Neural cell (in vitro differentiated cells): ENCODE measurements at regions not wholly inside any gene's neighbourhood (a gene's known extent, or its start where the extent isn't known, plus 50 kb on each side); places are given as distances from the start of the nearest gene placed in this dataset.
"Not testable (repeated sequence)": the region's sequence is repeated elsewhere in the genome, so short reads cannot be mapped to it uniquely, and the experiment has no call there.

ENCODE experiments used
- H2AFZ ChIP-seq: fragments of 200-600, 300-800 bp; sonication (generic), shearing (Covaris generic); 2 replicates; pipeline ENCODE4 v1.6.0; 2014; ENCODE audit warnings: low read depth, mild to moderate bottlenecking, antibody characterized with exemption, low read length, moderate library complexity
- H3F3A ChIP-seq: fragments of 200-600 bp; shearing (Covaris generic); 2 replicates; pipeline ENCODE4 v1.6.1; 2016; ENCODE audit warnings: mild to moderate bottlenecking, moderate library complexity, mixed read lengths, antibody characterized with exemption, low read length; ENCODE audit not compliant: insufficient read depth, poor library complexity, severe bottlenecking
- H3K27ac ChIP-seq: fragments of 200-600, 300-800 bp; sonication (generic), shearing (Covaris generic); 2 replicates; pipeline ENCODE4 v1.5.1; 2014; ENCODE audit warnings: mild to moderate bottlenecking, low read length, moderate library complexity
- H3K27me3 ChIP-seq: fragments of 300-800, 200-600 bp; sonication (generic), shearing (Covaris generic); 2 replicates; pipeline ENCODE4 v1.6.0; 2014; ENCODE audit warnings: mild to moderate bottlenecking, low read depth, low read length, moderate library complexity; ENCODE audit not compliant: insufficient read depth
- H3K36me3 ChIP-seq: fragments of 300-800, 200-600 bp; sonication (generic), shearing (Covaris generic); 2 replicates; pipeline ENCODE4 v1.5.1; 2014; ENCODE audit warnings: mild to moderate bottlenecking, antibody characterized with exemption, low read length, moderate library complexity; ENCODE audit not compliant: insufficient read depth
- H3K4me2 ChIP-seq: fragments of 300-800, 200-600 bp; sonication (generic), shearing (Covaris generic); 2 replicates; pipeline ENCODE4 v1.6.0; 2014; ENCODE audit warnings: mild to moderate bottlenecking, low read length
- H3K4me3 ChIP-seq: fragments of 300-800, 200-600 bp; sonication (generic), shearing (Covaris generic); 2 replicates; pipeline ENCODE4 v1.5.1; 2014; ENCODE audit warnings: mild to moderate bottlenecking, low read length, moderate library complexity
- H3K79me2 ChIP-seq: fragments of 200-600 bp; shearing (Covaris generic); replicated peaks from 2 replicates; pipeline ENCODE4 v1.6.0; 2014; ENCODE audit warnings: mild to moderate bottlenecking, low read length, moderate library complexity; ENCODE audit not compliant: insufficient read depth
- H3K9ac ChIP-seq: fragments of 300-800, 200-600 bp; sonication (generic), shearing (Covaris generic); 2 replicates; pipeline ENCODE4 v1.6.1; 2016; ENCODE audit warnings: mild to moderate bottlenecking, low read length, mixed read lengths
- H3K9me2 ChIP-seq: fragments of 200-600 bp; shearing (Covaris generic); 2 replicates; pipeline ENCODE4 v1.6.1; 2016; ENCODE audit warnings: mild to moderate bottlenecking, low read length, mixed read lengths; ENCODE audit not compliant: insufficient read depth
- H3K9me3 ChIP-seq: fragments of 200-600, 300-800 bp; sonication (generic), shearing (Covaris generic); 2 replicates; pipeline ENCODE4 v1.6.1; 2016; ENCODE audit warnings: mild to moderate bottlenecking, mixed run types, low read length, moderate library complexity, mixed read lengths
- H4K20me1 ChIP-seq: fragments of 200-600 bp; shearing (Covaris generic); 2 replicates; pipeline ENCODE4 v1.6.1; 2016; ENCODE audit warnings: mild to moderate bottlenecking, mixed run types; ENCODE audit not compliant: insufficient read depth
- EP300 ChIP-seq: fragments of 450-650 bp; conservative IDR thresholded peaks from 2 replicates; pipeline ENCODE4 v1.6.1; 2014; ENCODE audit warnings: antibody characterized with exemption, mild to moderate bottlenecking, moderate library complexity; ENCODE audit not compliant: poor library complexity, severe bottlenecking
- EZH2 ChIP-seq: fragments of 200-600, 300-800 bp; shearing (Covaris generic), sonication (generic); IDR thresholded peaks from 2 replicates; pipeline ENCODE4 v1.6.1; 2014; ENCODE audit warnings: antibody characterized with exemption, low read length, borderline replicate concordance, mild to moderate bottlenecking; ENCODE audit not compliant: insufficient read depth, poor library complexity, severe bottlenecking
- MXI1 ChIP-seq: fragments of 450-650 bp; conservative IDR thresholded peaks from 2 replicates; pipeline ENCODE4 v1.6.1; 2014; ENCODE audit warnings: antibody characterized with exemption, mild to moderate bottlenecking; ENCODE audit not compliant: poor library complexity, severe bottlenecking
- POLR2AphosphoS5 ChIP-seq: IDR thresholded peaks from 2 replicates; pipeline ENCODE4 v1.6.1; 2012
- RAD21 ChIP-seq: fragments of 450-650 bp; conservative IDR thresholded peaks from 2 replicates; pipeline ENCODE4 v1.6.1; 2014; ENCODE audit warnings: antibody characterized with exemption, mild to moderate bottlenecking, moderate library complexity
- SMC3 ChIP-seq: fragments of 450-650 bp; conservative IDR thresholded peaks from 2 replicates; pipeline ENCODE4 v1.6.1; 2014; ENCODE audit warnings: antibody characterized with exemption, mild to moderate bottlenecking, moderate library complexity; ENCODE audit not compliant: poor library complexity
- TAF1 ChIP-seq: IDR thresholded peaks from 2 replicates; pipeline ENCODE4 v1.6.1; 2012; ENCODE audit warnings: low read depth
- TF ChIP-seq, protein P1 (sequence below): IDR thresholded peaks from 2 replicates; pipeline ENCODE4 v1.6.1; 2012; ENCODE audit warnings: borderline replicate concordance
- TF ChIP-seq, protein P2 (sequence below): fragments of 450-650 bp; IDR thresholded peaks from 2 replicates; pipeline ENCODE4 v1.5.1; 2014; ENCODE audit warnings: antibody characterized with exemption, mild to moderate bottlenecking, moderate library complexity; ENCODE audit not compliant: poor library complexity, severe bottlenecking

DNA sequence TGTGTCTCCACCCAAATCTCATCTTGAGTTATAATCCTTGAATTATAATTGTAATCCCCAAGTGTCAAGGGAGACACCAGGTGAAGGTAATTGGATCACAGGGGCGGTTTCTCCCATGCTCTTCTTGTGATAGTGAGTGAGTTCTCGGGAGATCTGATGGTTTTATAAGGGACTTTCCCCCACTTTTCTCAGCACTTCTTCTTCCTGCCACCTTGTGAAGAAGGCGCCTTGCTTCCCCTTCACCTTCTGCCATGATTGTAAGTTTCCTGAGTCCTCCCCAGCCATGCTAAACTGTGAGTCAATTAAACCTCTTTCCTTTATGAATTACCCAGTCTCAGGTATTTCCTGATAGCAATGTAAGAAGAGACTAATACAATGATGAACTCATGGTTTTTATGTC is 175.5 kb upstream of the SVIL start:
- not testable (repeated sequence) for H3K4me2 ChIP-seq, H3K4me3 ChIP-seq, H3K27ac ChIP-seq, H2AFZ ChIP-seq, H3F3A ChIP-seq, H3K36me3 ChIP-seq, H3K27me3 ChIP-seq, H3K79me2 ChIP-seq, H4K20me1 ChIP-seq, H3K9ac ChIP-seq, H3K9me3 ChIP-seq, H3K9me2 ChIP-seq

DNA sequence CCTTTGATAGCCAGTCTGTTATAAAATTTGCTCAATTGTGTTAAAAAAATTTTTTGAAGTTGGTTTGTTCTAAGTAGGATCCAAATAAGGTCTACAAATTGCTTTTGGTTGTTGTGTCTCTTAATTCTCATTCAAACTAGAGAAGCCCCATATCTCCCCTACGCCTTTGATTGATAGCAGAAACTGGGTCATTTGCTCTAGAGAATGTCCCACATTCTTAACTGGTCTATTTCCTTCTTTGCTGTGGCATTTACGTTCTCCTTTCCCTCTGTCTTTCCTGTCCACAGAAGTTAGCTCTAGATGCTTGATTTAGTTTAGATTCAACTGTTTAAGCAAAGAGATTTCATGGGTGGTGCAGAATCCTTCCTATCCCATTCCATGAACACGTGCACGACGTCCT is 174.6 kb upstream of the SVIL start:
- H3K27ac ChIP-seq: no peak overlapping the region
- H3K36me3 ChIP-seq: no peaks in the 10 kb centered on the region
- H4K20me1 ChIP-seq: no peaks in the 10 kb centered on the region
- H3K4me2 ChIP-seq: no peak overlapping the region
- H2AFZ ChIP-seq: no peak overlapping the region
- H3K27me3 ChIP-seq: no peaks in the 10 kb centered on the region
- no peak overlapping the region for H3K9ac ChIP-seq
- H3K9me2 ChIP-seq: no peaks in the 10 kb centered on the region
- H3F3A ChIP-seq: no peaks in the 10 kb centered on the region
- H3K9me3 ChIP-seq: no peaks in the 10 kb centered on the region
- TF ChIP-seq POLR2AphosphoS5: no peak
- TF ChIP-seq, protein P1, sequence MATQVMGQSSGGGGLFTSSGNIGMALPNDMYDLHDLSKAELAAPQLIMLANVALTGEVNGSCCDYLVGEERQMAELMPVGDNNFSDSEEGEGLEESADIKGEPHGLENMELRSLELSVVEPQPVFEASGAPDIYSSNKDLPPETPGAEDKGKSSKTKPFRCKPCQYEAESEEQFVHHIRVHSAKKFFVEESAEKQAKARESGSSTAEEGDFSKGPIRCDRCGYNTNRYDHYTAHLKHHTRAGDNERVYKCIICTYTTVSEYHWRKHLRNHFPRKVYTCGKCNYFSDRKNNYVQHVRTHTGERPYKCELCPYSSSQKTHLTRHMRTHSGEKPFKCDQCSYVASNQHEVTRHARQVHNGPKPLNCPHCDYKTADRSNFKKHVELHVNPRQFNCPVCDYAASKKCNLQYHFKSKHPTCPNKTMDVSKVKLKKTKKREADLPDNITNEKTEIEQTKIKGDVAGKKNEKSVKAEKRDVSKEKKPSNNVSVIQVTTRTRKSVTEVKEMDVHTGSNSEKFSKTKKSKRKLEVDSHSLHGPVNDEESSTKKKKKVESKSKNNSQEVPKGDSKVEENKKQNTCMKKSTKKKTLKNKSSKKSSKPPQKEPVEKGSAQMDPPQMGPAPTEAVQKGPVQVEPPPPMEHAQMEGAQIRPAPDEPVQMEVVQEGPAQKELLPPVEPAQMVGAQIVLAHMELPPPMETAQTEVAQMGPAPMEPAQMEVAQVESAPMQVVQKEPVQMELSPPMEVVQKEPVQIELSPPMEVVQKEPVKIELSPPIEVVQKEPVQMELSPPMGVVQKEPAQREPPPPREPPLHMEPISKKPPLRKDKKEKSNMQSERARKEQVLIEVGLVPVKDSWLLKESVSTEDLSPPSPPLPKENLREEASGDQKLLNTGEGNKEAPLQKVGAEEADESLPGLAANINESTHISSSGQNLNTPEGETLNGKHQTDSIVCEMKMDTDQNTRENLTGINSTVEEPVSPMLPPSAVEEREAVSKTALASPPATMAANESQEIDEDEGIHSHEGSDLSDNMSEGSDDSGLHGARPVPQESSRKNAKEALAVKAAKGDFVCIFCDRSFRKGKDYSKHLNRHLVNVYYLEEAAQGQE: no peak
- TF ChIP-seq SMC3: no peak
- TF ChIP-seq EP300: no peak
- TF ChIP-seq RAD21: no peak
- no peak for TF ChIP-seq TAF1
- TF ChIP-seq EZH2: no peak
- no peak overlapping the region for H3K4me3 ChIP-seq
- H3K79me2 ChIP-seq: no peaks in the 10 kb centered on the region

DNA sequence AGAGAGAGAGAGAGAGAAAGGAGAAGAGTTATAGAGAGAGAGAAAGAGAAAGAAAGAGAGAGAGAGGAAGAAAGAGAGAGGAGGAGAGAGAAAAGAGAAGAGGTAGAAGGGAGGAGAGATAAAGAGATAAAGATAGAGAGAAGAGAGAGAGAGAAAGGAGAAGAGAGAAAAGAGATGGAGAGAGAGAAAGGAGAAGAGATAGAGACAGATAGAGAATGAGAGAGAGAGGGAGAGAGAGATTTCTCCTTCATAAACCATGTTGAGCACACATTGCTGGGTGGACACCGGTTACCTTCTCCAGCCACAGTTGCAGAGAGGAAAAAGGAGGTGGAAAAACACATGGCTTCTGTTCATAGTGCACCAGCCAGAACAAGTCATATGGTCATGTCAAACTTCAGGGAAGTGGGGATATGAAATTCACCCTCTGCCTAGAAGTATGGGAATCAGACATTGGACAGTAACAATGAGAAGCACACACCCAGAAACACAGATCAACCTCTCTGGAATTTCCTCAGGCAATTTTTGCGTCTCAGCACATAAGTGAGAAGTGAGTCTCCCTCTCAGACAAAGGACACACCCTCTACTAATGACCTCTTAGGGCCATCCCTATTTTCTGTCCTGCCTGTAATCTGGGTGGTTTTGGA is 172.5 kb upstream of the SVIL start:
- H4K20me1 ChIP-seq: no peaks in the 10 kb centered on the region
- no peaks in the 10 kb centered on the region for H3K79me2 ChIP-seq
- H3F3A ChIP-seq: no peaks in the 10 kb centered on the region
- H3K4me2 ChIP-seq: no peak overlapping the region
- TF ChIP-seq, protein P1: no peak
- TF ChIP-seq EZH2: no peak
- no peak for TF ChIP-seq POLR2AphosphoS5
- TF ChIP-seq, protein P2, sequence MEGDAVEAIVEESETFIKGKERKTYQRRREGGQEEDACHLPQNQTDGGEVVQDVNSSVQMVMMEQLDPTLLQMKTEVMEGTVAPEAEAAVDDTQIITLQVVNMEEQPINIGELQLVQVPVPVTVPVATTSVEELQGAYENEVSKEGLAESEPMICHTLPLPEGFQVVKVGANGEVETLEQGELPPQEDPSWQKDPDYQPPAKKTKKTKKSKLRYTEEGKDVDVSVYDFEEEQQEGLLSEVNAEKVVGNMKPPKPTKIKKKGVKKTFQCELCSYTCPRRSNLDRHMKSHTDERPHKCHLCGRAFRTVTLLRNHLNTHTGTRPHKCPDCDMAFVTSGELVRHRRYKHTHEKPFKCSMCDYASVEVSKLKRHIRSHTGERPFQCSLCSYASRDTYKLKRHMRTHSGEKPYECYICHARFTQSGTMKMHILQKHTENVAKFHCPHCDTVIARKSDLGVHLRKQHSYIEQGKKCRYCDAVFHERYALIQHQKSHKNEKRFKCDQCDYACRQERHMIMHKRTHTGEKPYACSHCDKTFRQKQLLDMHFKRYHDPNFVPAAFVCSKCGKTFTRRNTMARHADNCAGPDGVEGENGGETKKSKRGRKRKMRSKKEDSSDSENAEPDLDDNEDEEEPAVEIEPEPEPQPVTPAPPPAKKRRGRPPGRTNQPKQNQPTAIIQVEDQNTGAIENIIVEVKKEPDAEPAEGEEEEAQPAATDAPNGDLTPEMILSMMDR: no peak
- TF ChIP-seq SMC3: no peak
- TF ChIP-seq MXI1: no peak
- no peak for TF ChIP-seq EP300
- no peak for TF ChIP-seq TAF1
- no peak for TF ChIP-seq RAD21
- no peaks in the 10 kb centered on the region for H3K36me3 ChIP-seq
- no peak overlapping the region for H3K9ac ChIP-seq
- H3K9me2 ChIP-seq: no peaks in the 10 kb centered on the region
- H2AFZ ChIP-seq: no peak overlapping the region
- no peak overlapping the region for H3K4me3 ChIP-seq
- H3K27ac ChIP-seq: no peak overlapping the region
- no peaks in the 10 kb centered on the region for H3K27me3 ChIP-seq
- H3K9me3 ChIP-seq: no peaks in the 10 kb centered on the region
